CD4-positive, alpha-beta T cell (primary cell): ENCODE measurements at regions not wholly inside any gene's neighbourhood (a gene's known extent, or its start where the extent isn't known, plus 50 kb on each side); places are given as distances from the start of the nearest gene placed in this dataset.
A peak's percentile ranks its signal among the peaks of the same experiment; 100 is the strongest.

ENCODE experiments used
- ATAC-seq: fragments of 200-7000 bp; cut with Tn5 transposase; one replicate; pipeline ENCODE4 v1.10.0; 2022; ENCODE audit warnings: mild to moderate bottlenecking; ENCODE audit not compliant: poor library complexity
- CTCF ChIA-PET: fragments of 350-600 bp; sonication (Branson Sonifier 250); formaldehyde crosslinking; loops from one replicate; lab custom pipeline; 2021; ENCODE audit warnings: antibody characterized with exemption, inconsistent platforms; lab: Charles Lee
- POLR2A ChIA-PET: fragments of 350-600 bp; sonication (Branson Sonifier 250); formaldehyde crosslinking; loops from one replicate; lab custom pipeline; 2021; ENCODE audit warnings: antibody characterized with exemption, inconsistent platforms; lab: Charles Lee
- DNase-seq, 14 experiments: peaks; one replicate each; pipeline ENCODE4 v3.0.0-alpha.2; 2013 to 2020; ENCODE audit warnings: mixed read lengths in 2 of 14
- H3K27ac ChIP-seq, 2 donors: one replicate each; pipeline versions ENCODE4 v1.5.1 to v1.7.0; 2013; ENCODE audit warnings: low read length in 2 of 2, low read depth in 1 of 2, mild to moderate bottlenecking in 1 of 2
- H3K27me3 ChIP-seq, 2 experiments: 1 replicate in 1 of 2; 2 replicates in 1 of 2; pipeline versions ENCODE4 v1.6.1 to v1.7.0; 2013; ENCODE audit warnings: low read length in 2 of 2, control low read depth in 1 of 2, mild to moderate bottlenecking in 1 of 2, moderate library complexity in 1 of 2; ENCODE audit not compliant: insufficient read depth in 2 of 2, control insufficient read depth in 1 of 2
- H3K36me3 ChIP-seq: one replicate; pipeline ENCODE4 v1.6.1; 2013; ENCODE audit warnings: low read length, control low read depth; ENCODE audit not compliant: insufficient read depth
- H3K4me1 ChIP-seq: one replicate; pipeline ENCODE4 v1.6.1; 2013; ENCODE audit warnings: low read length, control low read depth; ENCODE audit not compliant: insufficient read depth
- H3K4me3 ChIP-seq: one replicate; pipeline ENCODE4 v1.5.1; 2013; ENCODE audit warnings: mild to moderate bottlenecking, low read length, moderate library complexity
- H3K9me3 ChIP-seq, 2 experiments: 1 replicate in 1 of 2; 2 replicates in 1 of 2; pipeline versions ENCODE4 v1.6.1 to v1.7.0; 2013; ENCODE audit warnings: low read length in 2 of 2, mild to moderate bottlenecking in 2 of 2, control low read depth in 1 of 2, moderate library complexity in 1 of 2; ENCODE audit not compliant: control insufficient read depth in 1 of 2, insufficient read depth in 1 of 2
- H3K27ac Mint-ChIP-seq: one replicate; pipeline ENCODE4 v1.8.0; 2020; ENCODE audit warnings: mixed read lengths
- H3K27me3 Mint-ChIP-seq: one replicate; pipeline ENCODE4 v1.8.0; 2021; ENCODE audit warnings: mixed read lengths
- H3K36me3 Mint-ChIP-seq: one replicate; pipeline ENCODE4 v1.8.0; 2021; ENCODE audit warnings: low read depth, mixed read lengths
- H3K4me1 Mint-ChIP-seq: one replicate; pipeline ENCODE4 v1.8.0; 2021; ENCODE audit warnings: low read depth, mixed read lengths
- H3K4me3 Mint-ChIP-seq: one replicate; pipeline ENCODE4 v1.8.0; 2020; ENCODE audit warnings: mild to moderate bottlenecking, mixed read lengths
- H3K9me3 Mint-ChIP-seq: one replicate; pipeline ENCODE4 v1.8.0; 2020; ENCODE audit warnings: mixed read lengths
- CTCF ChIP-seq: fragments of 200-600 bp; IDR thresholded peaks from one replicate; pipeline ENCODE4 v1.8.0; 2022; ENCODE audit warnings: antibody characterized with exemption, mild to moderate bottlenecking
- intact Hi-C, 2 experiments: fragments of 100-400 bp; cut with DNase I in 1 of 2; cut with micrococcal nuclease in 1 of 2; formaldehyde crosslinking; loops; one replicate each; pipeline versions ENCODE4 v1.15.1 to v1.9.0; 2023 to 2025; cut with DNase I, micrococcal nuclease

GRCh38 chr6:170205126-170205525 lies 85.8 kb downstream of the DLL1 start:
- no peak overlapping the region for H3K4me3 Mint-ChIP-seq
- H3K4me3 ChIP-seq: no peak overlapping the region
- no peak for DNase-seq
- peaks cover 0 to 10% of the 10 kb centered on the region in 2 experiments for H3K9me3 ChIP-seq
- no peaks in the 10 kb centered on the region for H3K36me3 ChIP-seq
- H3K27ac ChIP-seq: no peak overlapping the region
- H3K27me3 Mint-ChIP-seq: no peaks in the 10 kb centered on the region
- peaks cover 3% of the 10 kb centered on the region for H3K9me3 Mint-ChIP-seq
- no peak overlapping the region for H3K27ac Mint-ChIP-seq
- ChIA-PET POLR2A (no interaction called here), CTCF (no interaction called here)
- H3K36me3 Mint-ChIP-seq: no peaks in the 10 kb centered on the region
- peaks cover 0 to 8% of the 10 kb centered on the region in 2 experiments for H3K27me3 ChIP-seq
- no peak for TF ChIP-seq CTCF
- intact Hi-C loops: no loop called here
- ATAC-seq: no peak
- H3K4me1 ChIP-seq: no peaks in the 10 kb centered on the region
- no peaks in the 10 kb centered on the region for H3K4me1 Mint-ChIP-seq

- ATAC-seq (no peak), DNase-seq (no peak)
- Mint-ChIP-seq H3K27me3 (no peaks in the 10 kb centered on the region), H3K4me1 (no peaks in the 10 kb centered on the region), H3K9me3 (peaks cover 3% of the 10 kb centered on the region), H3K36me3 (no peaks in the 10 kb centered on the region), H3K4me3 (no peak overlapping the region), H3K27ac (no peak overlapping the region)
- TF ChIP-seq CTCF: no peak
- Histone ChIP-seq H3K27ac (no peak overlapping the region), H3K27me3 (peaks cover 0 to 2% of the 10 kb centered on the region in 2 experiments), H3K36me3 (no peaks in the 10 kb centered on the region), H3K4me3 (no peak overlapping the region), H3K9me3 (peaks cover 0 to 10% of the 10 kb centered on the region in 2 experiments), H3K4me1 (no peaks in the 10 kb centered on the region)
- intact Hi-C loops: no loop called here
- CTCF ChIA-PET: no interaction called here
- POLR2A ChIA-PET: no interaction called here
Observed at GRCh38 chr6:170203212-170203611, 87.7 kb downstream of the DLL1 start.

- ATAC-seq: no peak
- peaks cover 0 to 10% of the 10 kb centered on the region in 2 experiments for H3K9me3 ChIP-seq
- no peaks in the 10 kb centered on the region for H3K4me1 Mint-ChIP-seq
- H3K36me3 ChIP-seq: no peaks in the 10 kb centered on the region
- DNase-seq: peak in 1 of 14 experiments; percentile 3
- H3K36me3 Mint-ChIP-seq: no peaks in the 10 kb centered on the region
- no peak overlapping the region for H3K4me3 ChIP-seq
- peaks cover 3% of the 10 kb centered on the region for H3K9me3 Mint-ChIP-seq
- CTCF ChIA-PET: no interaction called here
- no peaks in the 10 kb centered on the region for H3K27me3 Mint-ChIP-seq
- H3K4me3 Mint-ChIP-seq: no peak overlapping the region
- POLR2A ChIA-PET: no interaction called here
- H3K4me1 ChIP-seq: no peaks in the 10 kb centered on the region
- no peak for TF ChIP-seq CTCF
- intact Hi-C loops: no loop called here
- no peak overlapping the region for H3K27ac ChIP-seq
- H3K27ac Mint-ChIP-seq: no peak overlapping the region
- H3K27me3 ChIP-seq: peaks cover 0 to 2% of the 10 kb centered on the region in 2 experiments
Observed at GRCh38 chr6:170202416-170203135, 88.3 kb downstream of the DLL1 start.
